SU-DHL-6 (cell line): ENCODE measurements at regions not wholly inside any gene's neighbourhood (a gene's known extent, or its start where the extent isn't known, plus 50 kb on each side); places are given as distances from the start of the nearest gene placed in this dataset.
A peak's percentile ranks its signal among the peaks of the same experiment; 100 is the strongest.

Experiments used
- H2AFZ ChIP-seq: fragments of 200-600 bp; sonication (generic); 2 replicates; pipeline ENCODE4 v1.6.1; 2014; ENCODE audit warnings: low read depth, mild to moderate bottlenecking, moderate library complexity, mixed read lengths, antibody characterized with exemption, low read length; ENCODE audit not compliant: severe bottlenecking
- H3F3A ChIP-seq: fragments of 200-600 bp; shearing (Covaris generic); 2 replicates; pipeline ENCODE4 v1.6.0; 2016; ENCODE audit warnings: antibody characterized with exemption, mild to moderate bottlenecking; ENCODE audit not compliant: insufficient read depth
- H3K27ac ChIP-seq: fragments of 200-600 bp; sonication (generic); 2 replicates; pipeline ENCODE4 v1.5.1; 2016; ENCODE audit warnings: low read depth, mild to moderate bottlenecking, low read length, moderate library complexity, mixed read lengths
- H3K27me3 ChIP-seq: fragments of 200-600 bp; sonication (generic), shearing (Covaris generic); 2 replicates; pipeline ENCODE4 v1.6.0; 2014; ENCODE audit warnings: mild to moderate bottlenecking, low read length
- H3K36me3 ChIP-seq: fragments of 200-600 bp; sonication (generic); 2 replicates; pipeline ENCODE4 v1.6.1; 2014; ENCODE audit warnings: mild to moderate bottlenecking, low read length, mixed read lengths
- H3K4me2 ChIP-seq: fragments of 300-600, 200-600 bp; shearing (Covaris generic), sonication (generic); 2 replicates; pipeline ENCODE4 v1.6.0; 2014; ENCODE audit warnings: low read length, low read depth, mild to moderate bottlenecking; ENCODE audit not compliant: poor library complexity, severe bottlenecking
- H3K4me3 ChIP-seq: fragments of 200-600 bp; sonication (generic); 2 replicates; pipeline ENCODE4 v1.5.1; 2014; ENCODE audit warnings: antibody characterized with exemption, low read length, mild to moderate bottlenecking, mixed read lengths; ENCODE audit not compliant: insufficient read depth, poor library complexity, severe bottlenecking
- H3K79me2 ChIP-seq: fragments of 200-600 bp; sonication (generic); 2 replicates; pipeline ENCODE4 v1.6.1; 2014; ENCODE audit warnings: mild to moderate bottlenecking, low read length, moderate library complexity; ENCODE audit not compliant: insufficient read depth
- H3K9ac ChIP-seq: fragments of 200-600 bp; sonication (generic); 2 replicates; pipeline ENCODE4 v1.7.0; 2014; ENCODE audit warnings: mild to moderate bottlenecking, low read length
- H3K9me2 ChIP-seq: fragments of 200-600 bp; sonication (generic); replicated peaks from 2 replicates; pipeline ENCODE4 v1.6.1; 2014; ENCODE audit warnings: low read length; ENCODE audit not compliant: insufficient read depth
- H3K9me3 ChIP-seq: fragments of 200-600 bp; sonication (generic); 2 replicates; pipeline ENCODE4 v1.6.1; 2014; ENCODE audit warnings: low read length, mixed read lengths; ENCODE audit not compliant: insufficient read depth
- H4K20me1 ChIP-seq: fragments of 200-600 bp; sonication (generic); 2 replicates; pipeline ENCODE4 v1.6.1; 2014; ENCODE audit warnings: low read depth, mild to moderate bottlenecking, antibody characterized with exemption, low read length, moderate library complexity, mixed read lengths
- EZH2phosphoT487 ChIP-seq: fragments of 200-600 bp; sonication (generic), shearing (Covaris generic); conservative IDR thresholded peaks from 2 replicates; pipeline ENCODE4 v1.6.1; 2018; ENCODE audit warnings: mild to moderate bottlenecking, antibody characterized with exemption, low read length, moderate library complexity, mixed read lengths
- TF ChIP-seq, protein P1 (sequence below): fragments of 200-600 bp; sonication (generic); IDR thresholded peaks from one replicate; pipeline ENCODE4 v1.5.1; 2017; ENCODE audit warnings: antibody characterized with exemption, mild to moderate bottlenecking, low read length, moderate library complexity; ENCODE audit not compliant: insufficient read depth, poor library complexity, severe bottlenecking

DNA sequence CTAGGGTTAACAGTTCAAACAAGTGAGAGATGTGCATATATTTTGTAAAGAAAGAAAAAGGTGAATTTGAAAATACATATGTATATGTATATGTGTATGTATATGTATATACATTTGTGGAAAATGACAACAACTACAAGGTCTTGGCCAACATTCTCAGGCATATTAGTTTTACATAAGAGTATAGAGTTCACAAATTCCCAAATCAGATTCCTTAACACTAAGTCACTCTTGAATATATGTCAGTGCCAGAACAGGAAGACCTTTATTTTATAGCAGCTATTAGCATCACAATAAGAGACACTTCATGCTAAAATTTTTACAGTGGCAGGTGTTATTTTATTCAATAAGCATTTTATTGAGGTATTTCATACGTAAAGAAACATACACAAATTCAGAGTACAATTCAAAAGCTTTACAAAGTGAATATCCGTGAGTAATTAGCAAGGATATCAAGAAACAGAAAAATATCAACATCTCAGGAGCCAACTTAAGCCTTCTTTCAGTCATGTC, 179.7 kb downstream of the SLC6A15 start:
- Histone ChIP-seq H3K9ac (no peak overlapping the region), H2AFZ (no peak overlapping the region), H3K79me2 (no peaks in the 10 kb centered on the region), H3F3A (no peaks in the 10 kb centered on the region), H3K4me3 (no peak overlapping the region), H3K9me3 (no peaks in the 10 kb centered on the region), H3K9me2 (no peaks in the 10 kb centered on the region), H3K27ac (no peak overlapping the region), H4K20me1 (no peaks in the 10 kb centered on the region), H3K36me3 (no peaks in the 10 kb centered on the region), H3K4me2 (no peak overlapping the region), H3K27me3 (no peaks in the 10 kb centered on the region)
- TF ChIP-seq EZH2phosphoT487 = no peak
- TF ChIP-seq, protein P1, sequence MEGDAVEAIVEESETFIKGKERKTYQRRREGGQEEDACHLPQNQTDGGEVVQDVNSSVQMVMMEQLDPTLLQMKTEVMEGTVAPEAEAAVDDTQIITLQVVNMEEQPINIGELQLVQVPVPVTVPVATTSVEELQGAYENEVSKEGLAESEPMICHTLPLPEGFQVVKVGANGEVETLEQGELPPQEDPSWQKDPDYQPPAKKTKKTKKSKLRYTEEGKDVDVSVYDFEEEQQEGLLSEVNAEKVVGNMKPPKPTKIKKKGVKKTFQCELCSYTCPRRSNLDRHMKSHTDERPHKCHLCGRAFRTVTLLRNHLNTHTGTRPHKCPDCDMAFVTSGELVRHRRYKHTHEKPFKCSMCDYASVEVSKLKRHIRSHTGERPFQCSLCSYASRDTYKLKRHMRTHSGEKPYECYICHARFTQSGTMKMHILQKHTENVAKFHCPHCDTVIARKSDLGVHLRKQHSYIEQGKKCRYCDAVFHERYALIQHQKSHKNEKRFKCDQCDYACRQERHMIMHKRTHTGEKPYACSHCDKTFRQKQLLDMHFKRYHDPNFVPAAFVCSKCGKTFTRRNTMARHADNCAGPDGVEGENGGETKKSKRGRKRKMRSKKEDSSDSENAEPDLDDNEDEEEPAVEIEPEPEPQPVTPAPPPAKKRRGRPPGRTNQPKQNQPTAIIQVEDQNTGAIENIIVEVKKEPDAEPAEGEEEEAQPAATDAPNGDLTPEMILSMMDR = no peak

DNA sequence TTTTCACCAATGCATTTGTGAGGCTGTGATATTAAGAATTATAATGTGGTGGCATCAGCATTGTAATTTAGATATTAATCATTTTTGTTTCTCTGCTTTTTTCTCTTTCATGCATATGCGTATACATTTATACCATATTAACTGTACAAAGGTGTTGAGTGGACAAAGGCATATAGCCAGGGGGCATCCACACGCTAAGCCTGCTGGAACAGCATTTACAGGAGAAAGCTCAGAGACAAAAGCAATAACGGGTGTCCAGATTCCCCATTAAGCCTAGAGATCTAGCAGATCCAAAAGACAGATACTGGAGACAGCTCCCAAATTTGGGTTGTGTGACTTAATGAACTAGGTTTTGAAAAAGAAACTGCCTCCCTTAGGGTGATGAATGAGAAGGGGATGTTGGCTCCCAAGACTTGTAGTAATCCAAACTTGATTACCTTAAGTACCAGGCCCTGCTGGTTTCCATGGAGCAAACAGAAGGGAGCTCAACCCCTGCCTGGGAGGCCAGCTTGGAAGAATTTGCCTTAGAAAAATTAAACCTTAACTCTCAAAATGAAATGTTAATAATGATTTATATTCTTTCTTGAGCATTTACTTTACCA, 181.9 kb downstream of the SLC6A15 start:
- H3K4me2 ChIP-seq = no peak overlapping the region
- no peaks in the 10 kb centered on the region for H3K9me2 ChIP-seq

DNA sequence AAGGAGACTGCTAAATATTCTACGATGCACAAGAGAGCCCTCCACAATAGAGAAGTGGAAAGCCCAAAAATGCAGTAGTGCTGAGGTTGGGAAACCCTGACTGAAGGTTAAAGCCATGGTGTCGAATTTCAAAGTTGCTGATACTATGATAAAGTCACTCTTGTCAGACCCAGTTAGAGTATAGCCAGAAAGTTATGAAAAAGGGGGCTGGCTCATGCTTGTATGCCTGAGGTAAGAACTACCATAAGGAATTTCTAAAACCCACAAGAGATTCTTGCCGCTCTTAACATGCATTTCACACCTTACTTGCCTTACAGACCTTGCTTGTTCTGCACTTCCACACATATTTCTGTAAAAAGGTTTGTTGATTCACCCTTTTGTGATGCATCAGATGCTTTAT, 184.6 kb downstream of the SLC6A15 start:
- Histone ChIP-seq H3K4me3 (no peak overlapping the region), H3K36me3 (no peaks in the 10 kb centered on the region), H3K79me2 (no peaks in the 10 kb centered on the region), H3K9me2 (no peaks in the 10 kb centered on the region), H3K9me3 (no peaks in the 10 kb centered on the region), H3K27ac (no peak overlapping the region), H4K20me1 (no peaks in the 10 kb centered on the region), H3K9ac (no peak overlapping the region), H3K27me3 (no peaks in the 10 kb centered on the region), H3K4me2 (peak overlapping the region; percentile 25), H3F3A (no peaks in the 10 kb centered on the region), H2AFZ (peak overlapping the region; percentile 69)
- TF ChIP-seq EZH2phosphoT487 = no peak
- TF ChIP-seq, protein P1 = no peak

More for the DNA sequence above, 181.9 kb downstream of the SLC6A15 start:
- H4K20me1 ChIP-seq = no peaks in the 10 kb centered on the region
- no peak overlapping the region for H3K27ac ChIP-seq
- H3F3A ChIP-seq = no peaks in the 10 kb centered on the region
- H3K4me3 ChIP-seq = no peak overlapping the region
- no peak for TF ChIP-seq EZH2phosphoT487
- TF ChIP-seq, protein P1 = no peak
- no peaks in the 10 kb centered on the region for H3K79me2 ChIP-seq
- H3K36me3 ChIP-seq = no peaks in the 10 kb centered on the region
- no peak overlapping the region for H3K9ac ChIP-seq
- H3K27me3 ChIP-seq = no peaks in the 10 kb centered on the region
- peak overlapping the region; percentile 12 for H2AFZ ChIP-seq
- no peaks in the 10 kb centered on the region for H3K9me3 ChIP-seq
